DOHH2 (cell line): ENCODE measurements at regions not wholly inside any gene's neighbourhood (a gene's known extent, or its start where the extent isn't known, plus 50 kb on each side); places are given as distances from the start of the nearest gene placed in this dataset.
"Not testable (repeated sequence)": the region's sequence is repeated elsewhere in the genome, so short reads cannot be mapped to it uniquely, and the experiment has no call there.

Source experiments
- H3F3A ChIP-seq: fragments of 200-600 bp; sonication (generic), shearing (Covaris generic); 2 replicates; pipeline ENCODE4 v1.6.0; 2016; ENCODE audit warnings: antibody characterized with exemption, mild to moderate bottlenecking; ENCODE audit not compliant: control insufficient read depth, insufficient read depth
- H3K27ac ChIP-seq: fragments of 200-600 bp; sonication (generic); 2 replicates; pipeline ENCODE4 v1.5.1; 2014; ENCODE audit warnings: low read depth, mild to moderate bottlenecking, low read length, moderate library complexity
- H3K27me3 ChIP-seq: fragments of 200-600 bp; sonication (generic); 2 replicates; pipeline ENCODE4 v1.6.1; 2014; ENCODE audit warnings: mild to moderate bottlenecking, low read length, mixed read lengths; ENCODE audit not compliant: control insufficient read depth
- H3K36me3 ChIP-seq: fragments of 200-600 bp; sonication (generic); 2 replicates; pipeline ENCODE4 v1.6.1; 2014; ENCODE audit warnings: mild to moderate bottlenecking, low read length, moderate library complexity, mixed read lengths; ENCODE audit not compliant: control insufficient read depth
- H3K4me1 ChIP-seq: fragments of 200-600 bp; sonication (generic); 2 replicates; pipeline ENCODE4 v1.6.1; 2014; ENCODE audit warnings: mild to moderate bottlenecking, low read length, mixed read lengths; ENCODE audit not compliant: control insufficient read depth
- H3K4me2 ChIP-seq: fragments of 200-600 bp; sonication (generic); 2 replicates; pipeline ENCODE4 v1.6.0; 2014; ENCODE audit warnings: mild to moderate bottlenecking, low read length, moderate library complexity
- H3K4me3 ChIP-seq: fragments of 200-600 bp; sonication (generic); 2 replicates; pipeline ENCODE4 v1.5.1; 2014; ENCODE audit warnings: mild to moderate bottlenecking, low read length, mixed read lengths
- H3K79me2 ChIP-seq: fragments of 200-600 bp; sonication (generic); 2 replicates; pipeline ENCODE4 v1.6.1; 2014; ENCODE audit warnings: mild to moderate bottlenecking, low read length, mixed read lengths; ENCODE audit not compliant: control insufficient read depth
- H3K9me2 ChIP-seq: fragments of 200-600 bp; sonication (generic); replicated peaks from 2 replicates; pipeline ENCODE4 v1.6.1; 2014; ENCODE audit warnings: mild to moderate bottlenecking, low read length, mixed read lengths; ENCODE audit not compliant: control insufficient read depth
- H3K9me3 ChIP-seq: fragments of 200-600 bp; sonication (generic); 2 replicates; pipeline ENCODE4 v1.6.1; 2014; ENCODE audit warnings: antibody characterized with exemption, low read length, mixed read lengths; ENCODE audit not compliant: control insufficient read depth, insufficient read depth
- H4K20me1 ChIP-seq: fragments of 200-600 bp; sonication (generic); 2 replicates; pipeline ENCODE4 v1.6.0; 2014; ENCODE audit warnings: low read depth, mild to moderate bottlenecking, antibody characterized with exemption, low read length, moderate library complexity; ENCODE audit not compliant: control insufficient read depth, insufficient read depth
- EZH2phosphoT487 ChIP-seq: fragments of 200-600 bp; sonication (generic); IDR thresholded peaks from 2 replicates; pipeline ENCODE4 v1.6.1; 2017; ENCODE audit warnings: borderline replicate concordance, mild to moderate bottlenecking, antibody characterized with exemption, low read length, moderate library complexity, mixed read lengths
- TF ChIP-seq, protein P1 (sequence below): fragments of 200-600 bp; sonication (generic); IDR thresholded peaks from one replicate; pipeline ENCODE4 v1.5.1; 2014; ENCODE audit warnings: antibody characterized with exemption, mild to moderate bottlenecking, low read depth, low read length; ENCODE audit not compliant: poor library complexity, severe bottlenecking

DNA sequence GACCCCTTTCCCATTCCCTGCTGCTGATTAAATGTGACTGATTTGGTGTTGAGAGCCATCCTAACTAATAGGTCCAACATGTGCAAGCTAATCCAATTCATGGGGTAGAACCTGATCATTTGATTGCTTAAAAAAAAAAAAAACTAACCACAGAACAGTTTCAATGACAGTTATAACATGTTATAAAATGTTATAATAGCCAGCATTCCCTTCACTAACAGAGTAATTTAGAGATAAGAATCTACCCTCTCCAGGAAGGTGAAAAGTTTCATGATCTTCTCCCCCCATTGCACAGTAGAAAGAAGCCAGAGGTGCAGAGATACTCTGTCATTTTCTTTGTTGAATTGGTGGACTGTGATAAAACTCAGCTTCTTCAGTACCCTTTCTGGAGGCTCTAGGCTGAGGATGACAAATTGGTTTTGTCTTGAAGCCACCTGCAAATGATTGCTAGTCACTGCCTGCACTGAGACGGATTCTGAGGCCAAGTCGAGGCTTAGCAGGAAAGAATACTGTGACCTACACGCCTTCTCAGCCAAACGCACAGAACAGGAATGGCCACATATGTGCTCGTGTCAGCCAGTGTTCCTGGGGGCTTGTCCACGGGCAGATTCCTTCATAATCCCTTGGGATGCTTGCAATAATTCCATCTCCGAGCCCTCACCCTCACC, 215.7 kb upstream of the IRF2BP2 start:
- no peak overlapping the region for H3K4me3 ChIP-seq
- H3K9me2 ChIP-seq = no peaks in the 10 kb centered on the region
- no peaks in the 10 kb centered on the region for H3K79me2 ChIP-seq
- no peak for TF ChIP-seq EZH2phosphoT487
- TF ChIP-seq, protein P1, sequence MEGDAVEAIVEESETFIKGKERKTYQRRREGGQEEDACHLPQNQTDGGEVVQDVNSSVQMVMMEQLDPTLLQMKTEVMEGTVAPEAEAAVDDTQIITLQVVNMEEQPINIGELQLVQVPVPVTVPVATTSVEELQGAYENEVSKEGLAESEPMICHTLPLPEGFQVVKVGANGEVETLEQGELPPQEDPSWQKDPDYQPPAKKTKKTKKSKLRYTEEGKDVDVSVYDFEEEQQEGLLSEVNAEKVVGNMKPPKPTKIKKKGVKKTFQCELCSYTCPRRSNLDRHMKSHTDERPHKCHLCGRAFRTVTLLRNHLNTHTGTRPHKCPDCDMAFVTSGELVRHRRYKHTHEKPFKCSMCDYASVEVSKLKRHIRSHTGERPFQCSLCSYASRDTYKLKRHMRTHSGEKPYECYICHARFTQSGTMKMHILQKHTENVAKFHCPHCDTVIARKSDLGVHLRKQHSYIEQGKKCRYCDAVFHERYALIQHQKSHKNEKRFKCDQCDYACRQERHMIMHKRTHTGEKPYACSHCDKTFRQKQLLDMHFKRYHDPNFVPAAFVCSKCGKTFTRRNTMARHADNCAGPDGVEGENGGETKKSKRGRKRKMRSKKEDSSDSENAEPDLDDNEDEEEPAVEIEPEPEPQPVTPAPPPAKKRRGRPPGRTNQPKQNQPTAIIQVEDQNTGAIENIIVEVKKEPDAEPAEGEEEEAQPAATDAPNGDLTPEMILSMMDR = no peak
- H3K4me1 ChIP-seq = no peaks in the 10 kb centered on the region
- H3F3A ChIP-seq = no peaks in the 10 kb centered on the region
- 0 out of 2 replicates have a peak, but pooled peaks cover 4% of the 10 kb centered on the region for H3K27me3 ChIP-seq
- H3K36me3 ChIP-seq = no peaks in the 10 kb centered on the region
- no peak overlapping the region for H3K27ac ChIP-seq
- H4K20me1 ChIP-seq = no peaks in the 10 kb centered on the region
- H3K9me3 ChIP-seq = no peaks in the 10 kb centered on the region
- H3K4me2 ChIP-seq = no peak overlapping the region

DNA sequence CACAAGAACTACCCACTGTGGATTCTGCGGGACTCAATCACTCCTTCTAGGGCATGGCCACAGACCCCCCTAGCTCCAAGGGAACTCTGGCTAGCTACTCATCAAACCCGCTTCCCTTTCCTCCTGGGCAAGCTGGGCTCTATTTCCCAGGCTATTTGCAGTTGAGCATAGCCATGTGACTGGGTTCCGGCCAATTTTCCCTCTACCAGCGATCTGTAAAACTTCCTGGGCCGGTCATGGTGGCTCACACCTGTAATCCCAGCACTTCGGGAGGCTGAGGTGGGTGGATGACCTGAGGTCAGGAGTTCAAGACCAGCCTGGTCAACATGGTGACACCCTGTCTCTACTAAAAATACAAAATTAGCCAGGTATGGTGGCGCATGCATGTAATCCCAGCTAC, 214.9 kb upstream of the IRF2BP2 start:
- not testable (repeated sequence) for H3K9me2 ChIP-seq, H3F3A ChIP-seq, H3K36me3 ChIP-seq, H3K4me1 ChIP-seq, H3K4me2 ChIP-seq, H3K27ac ChIP-seq, H3K79me2 ChIP-seq, H4K20me1 ChIP-seq, H3K9me3 ChIP-seq, H3K4me3 ChIP-seq, H3K27me3 ChIP-seq

DNA sequence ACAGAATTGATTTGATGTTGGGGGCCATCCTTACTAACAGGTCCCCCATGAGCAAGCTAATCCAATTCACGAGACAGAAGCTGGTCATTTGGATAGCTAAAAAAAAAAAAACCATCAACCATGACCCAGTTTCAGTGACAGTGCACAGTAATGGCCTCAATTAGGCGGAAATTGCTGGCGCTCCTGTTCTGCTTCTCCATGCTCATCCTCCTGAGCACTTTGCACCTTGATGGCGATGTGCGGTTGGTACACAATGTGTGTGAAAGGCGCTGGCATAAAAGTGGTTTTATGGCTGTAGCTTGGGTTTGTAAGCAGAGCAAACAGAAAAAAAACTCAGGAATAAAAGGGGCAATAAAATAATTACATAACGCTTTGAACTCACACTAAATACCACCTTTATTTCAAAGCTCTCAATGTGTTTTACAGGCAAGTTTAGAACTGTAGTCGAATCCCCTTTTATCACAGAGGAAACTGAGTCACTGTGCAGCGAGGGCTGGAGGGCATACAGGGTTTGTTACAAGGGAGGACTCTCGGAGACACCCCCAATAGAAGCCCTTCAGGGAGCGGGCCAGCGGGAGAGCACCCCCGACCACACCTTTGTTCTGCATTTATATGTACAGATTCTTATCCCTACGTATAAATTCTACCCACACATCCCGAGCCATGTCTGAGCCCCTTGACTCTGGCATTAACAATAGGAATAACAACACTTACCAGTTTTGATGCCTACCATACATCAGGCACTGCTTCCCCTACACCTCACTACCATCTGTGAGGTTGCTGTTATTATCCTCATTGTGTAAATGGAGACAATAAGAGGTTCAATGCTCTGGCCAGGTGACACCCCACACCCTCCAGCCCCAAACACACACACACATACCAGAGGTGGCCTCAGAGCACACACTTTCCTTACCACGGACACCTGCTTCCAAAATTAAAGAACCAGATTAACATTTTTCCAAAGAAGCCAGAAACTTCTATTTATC, 213.5 kb upstream of the IRF2BP2 start:
- no peak for TF ChIP-seq EZH2phosphoT487
- TF ChIP-seq, protein P1 = no peak
- Histone ChIP-seq H3K27ac (no peak overlapping the region), H3K9me3 (no peaks in the 10 kb centered on the region), H3K4me2 (no peak overlapping the region), H3K79me2 (no peaks in the 10 kb centered on the region), H3F3A (no peaks in the 10 kb centered on the region), H3K4me3 (no peak overlapping the region), H3K4me1 (no peaks in the 10 kb centered on the region), H3K9me2 (no peaks in the 10 kb centered on the region), H3K36me3 (no peaks in the 10 kb centered on the region), H4K20me1 (no peaks in the 10 kb centered on the region), H3K27me3 (0 out of 2 replicates have a peak, but pooled peaks cover 4% of the 10 kb centered on the region)

- Histone ChIP-seq H3K27ac (no peak overlapping the region), H3K9me2 (no peaks in the 10 kb centered on the region), H4K20me1 (no peaks in the 10 kb centered on the region), H3K79me2 (no peaks in the 10 kb centered on the region), H3K36me3 (no peaks in the 10 kb centered on the region), H3K27me3 (0 out of 2 replicates have a peak, but pooled peaks cover 4% of the 10 kb centered on the region), H3F3A (no peaks in the 10 kb centered on the region), H3K4me3 (no peak overlapping the region), H3K4me1 (no peaks in the 10 kb centered on the region), H3K9me3 (no peaks in the 10 kb centered on the region), H3K4me2 (no peak overlapping the region)
- TF ChIP-seq EZH2phosphoT487 = no peak
- TF ChIP-seq, protein P1 = no peak
These were observed 211.9 kb upstream of the IRF2BP2 start for GRCh38 chr1:234821840-234822239.
